HEK293 (cell line): ENCODE measurements at regions not wholly inside any gene's neighbourhood (a gene's known extent, or its start where the extent isn't known, plus 50 kb on each side); places are given as distances from the start of the nearest gene placed in this dataset.

Experiments used
- ZFP41 ChIP-seq: fragments of 450-650 bp; formaldehyde crosslinking; IDR thresholded peaks from 2 replicates; pipeline ENCODE4 v1.5.1; 2016; ENCODE audit warnings: missing biosample characterization, missing genetic modification characterization, borderline replicate concordance
- ZNF184 ChIP-seq: fragments of 450-650 bp; IDR thresholded peaks from 2 replicates; pipeline ENCODE4 v1.5.1; 2018; ENCODE audit warnings: missing biosample characterization, mild to moderate bottlenecking, missing genetic modification characterization
- TF ChIP-seq, protein P1 (sequence below): fragments of 450-650 bp; formaldehyde crosslinking; IDR thresholded peaks from 2 replicates; pipeline ENCODE4 v1.5.1; 2016; ENCODE audit warnings: missing biosample characterization, missing genetic modification characterization
- TF ChIP-seq, protein P2 (sequence below): fragments of 450-650 bp; formaldehyde crosslinking; IDR thresholded peaks from 2 replicates; pipeline ENCODE4 v1.5.1; 2016; ENCODE audit warnings: missing biosample characterization, missing genetic modification characterization
- TF ChIP-seq, protein P3 (sequence below): fragments of 450-650 bp; formaldehyde crosslinking; IDR thresholded peaks from 2 replicates; pipeline ENCODE4 v1.5.1; 2017; ENCODE audit warnings: missing biosample characterization, missing genetic modification characterization

DNA sequence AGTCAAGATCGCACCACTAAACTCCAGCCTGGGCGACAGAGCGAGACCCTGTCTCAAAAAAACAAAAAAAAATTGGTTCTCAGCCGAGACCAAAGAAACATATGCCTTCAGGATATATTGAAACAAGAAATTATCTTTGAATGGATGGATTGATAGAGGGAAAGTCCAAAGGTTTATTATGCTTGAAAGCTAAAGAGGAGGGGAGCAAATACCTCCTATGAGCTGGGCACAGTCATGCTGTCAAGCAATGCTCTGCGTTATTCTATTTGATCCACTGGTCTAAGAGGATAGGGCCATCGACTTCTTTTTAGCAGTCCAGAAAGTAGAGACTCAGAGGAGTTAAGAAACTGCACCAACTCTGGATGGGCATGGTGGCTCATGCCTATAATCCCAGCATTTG lies 85.9 kb upstream of the SLC34A2 start:
- TF ChIP-seq, protein P1, sequence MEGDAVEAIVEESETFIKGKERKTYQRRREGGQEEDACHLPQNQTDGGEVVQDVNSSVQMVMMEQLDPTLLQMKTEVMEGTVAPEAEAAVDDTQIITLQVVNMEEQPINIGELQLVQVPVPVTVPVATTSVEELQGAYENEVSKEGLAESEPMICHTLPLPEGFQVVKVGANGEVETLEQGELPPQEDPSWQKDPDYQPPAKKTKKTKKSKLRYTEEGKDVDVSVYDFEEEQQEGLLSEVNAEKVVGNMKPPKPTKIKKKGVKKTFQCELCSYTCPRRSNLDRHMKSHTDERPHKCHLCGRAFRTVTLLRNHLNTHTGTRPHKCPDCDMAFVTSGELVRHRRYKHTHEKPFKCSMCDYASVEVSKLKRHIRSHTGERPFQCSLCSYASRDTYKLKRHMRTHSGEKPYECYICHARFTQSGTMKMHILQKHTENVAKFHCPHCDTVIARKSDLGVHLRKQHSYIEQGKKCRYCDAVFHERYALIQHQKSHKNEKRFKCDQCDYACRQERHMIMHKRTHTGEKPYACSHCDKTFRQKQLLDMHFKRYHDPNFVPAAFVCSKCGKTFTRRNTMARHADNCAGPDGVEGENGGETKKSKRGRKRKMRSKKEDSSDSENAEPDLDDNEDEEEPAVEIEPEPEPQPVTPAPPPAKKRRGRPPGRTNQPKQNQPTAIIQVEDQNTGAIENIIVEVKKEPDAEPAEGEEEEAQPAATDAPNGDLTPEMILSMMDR (tag by site-specific recombination), result no peak
- TF ChIP-seq ZNF184, result no peak
- TF ChIP-seq, protein P2, sequence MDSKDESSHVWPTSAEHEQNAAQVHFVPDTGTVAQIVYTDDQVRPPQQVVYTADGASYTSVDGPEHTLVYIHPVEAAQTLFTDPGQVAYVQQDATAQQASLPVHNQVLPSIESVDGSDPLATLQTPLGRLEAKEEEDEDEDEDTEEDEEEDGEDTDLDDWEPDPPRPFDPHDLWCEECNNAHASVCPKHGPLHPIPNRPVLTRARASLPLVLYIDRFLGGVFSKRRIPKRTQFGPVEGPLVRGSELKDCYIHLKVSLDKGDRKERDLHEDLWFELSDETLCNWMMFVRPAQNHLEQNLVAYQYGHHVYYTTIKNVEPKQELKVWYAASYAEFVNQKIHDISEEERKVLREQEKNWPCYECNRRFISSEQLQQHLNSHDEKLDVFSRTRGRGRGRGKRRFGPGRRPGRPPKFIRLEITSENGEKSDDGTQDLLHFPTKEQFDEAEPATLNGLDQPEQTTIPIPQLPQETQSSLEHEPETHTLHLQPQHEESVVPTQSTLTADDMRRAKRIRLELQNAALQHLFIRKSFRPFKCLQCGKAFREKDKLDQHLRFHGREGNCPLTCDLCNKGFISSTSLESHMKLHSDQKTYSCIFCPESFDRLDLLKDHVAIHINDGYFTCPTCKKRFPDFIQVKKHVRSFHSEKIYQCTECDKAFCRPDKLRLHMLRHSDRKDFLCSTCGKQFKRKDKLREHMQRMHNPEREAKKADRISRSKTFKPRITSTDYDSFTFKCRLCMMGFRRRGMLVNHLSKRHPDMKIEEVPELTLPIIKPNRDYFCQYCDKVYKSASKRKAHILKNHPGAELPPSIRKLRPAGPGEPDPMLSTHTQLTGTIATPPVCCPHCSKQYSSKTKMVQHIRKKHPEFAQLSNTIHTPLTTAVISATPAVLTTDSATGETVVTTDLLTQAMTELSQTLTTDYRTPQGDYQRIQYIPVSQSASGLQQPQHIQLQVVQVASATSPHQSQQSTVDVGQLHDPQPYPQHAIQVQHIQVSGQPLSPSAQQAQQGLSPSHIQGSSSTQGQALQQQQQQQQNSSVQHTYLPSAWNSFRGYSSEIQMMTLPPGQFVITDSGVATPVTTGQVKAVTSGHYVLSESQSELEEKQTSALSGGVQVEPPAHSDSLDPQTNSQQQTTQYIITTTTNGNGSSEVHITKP, result no peak
- TF ChIP-seq, protein P3, sequence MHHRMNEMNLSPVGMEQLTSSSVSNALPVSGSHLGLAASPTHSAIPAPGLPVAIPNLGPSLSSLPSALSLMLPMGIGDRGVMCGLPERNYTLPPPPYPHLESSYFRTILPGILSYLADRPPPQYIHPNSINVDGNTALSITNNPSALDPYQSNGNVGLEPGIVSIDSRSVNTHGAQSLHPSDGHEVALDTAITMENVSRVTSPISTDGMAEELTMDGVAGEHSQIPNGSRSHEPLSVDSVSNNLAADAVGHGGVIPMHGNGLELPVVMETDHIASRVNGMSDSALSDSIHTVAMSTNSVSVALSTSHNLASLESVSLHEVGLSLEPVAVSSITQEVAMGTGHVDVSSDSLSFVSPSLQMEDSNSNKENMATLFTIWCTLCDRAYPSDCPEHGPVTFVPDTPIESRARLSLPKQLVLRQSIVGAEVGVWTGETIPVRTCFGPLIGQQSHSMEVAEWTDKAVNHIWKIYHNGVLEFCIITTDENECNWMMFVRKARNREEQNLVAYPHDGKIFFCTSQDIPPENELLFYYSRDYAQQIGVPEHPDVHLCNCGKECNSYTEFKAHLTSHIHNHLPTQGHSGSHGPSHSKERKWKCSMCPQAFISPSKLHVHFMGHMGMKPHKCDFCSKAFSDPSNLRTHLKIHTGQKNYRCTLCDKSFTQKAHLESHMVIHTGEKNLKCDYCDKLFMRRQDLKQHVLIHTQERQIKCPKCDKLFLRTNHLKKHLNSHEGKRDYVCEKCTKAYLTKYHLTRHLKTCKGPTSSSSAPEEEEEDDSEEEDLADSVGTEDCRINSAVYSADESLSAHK, result no peak
- no peak for TF ChIP-seq ZFP41 (tag by site-specific recombination)
